Endothelial cell of hepatic sinusoid (primary cell): ENCODE measurements at regions not wholly inside any gene's neighbourhood (a gene's known extent, or its start where the extent isn't known, plus 50 kb on each side); places are given as distances from the start of the nearest gene placed in this dataset.
"Not testable (repeated sequence)": the region's sequence is repeated elsewhere in the genome, so short reads cannot be mapped to it uniquely, and the experiment has no call there.

ENCODE experiments used
- in situ Hi-C: cut with HindIII; loops from 2 replicates; pipeline ENCODE4 v1.10.0; 2017; ENCODE audit warnings: low sequenced_read_pairs

DNA sequence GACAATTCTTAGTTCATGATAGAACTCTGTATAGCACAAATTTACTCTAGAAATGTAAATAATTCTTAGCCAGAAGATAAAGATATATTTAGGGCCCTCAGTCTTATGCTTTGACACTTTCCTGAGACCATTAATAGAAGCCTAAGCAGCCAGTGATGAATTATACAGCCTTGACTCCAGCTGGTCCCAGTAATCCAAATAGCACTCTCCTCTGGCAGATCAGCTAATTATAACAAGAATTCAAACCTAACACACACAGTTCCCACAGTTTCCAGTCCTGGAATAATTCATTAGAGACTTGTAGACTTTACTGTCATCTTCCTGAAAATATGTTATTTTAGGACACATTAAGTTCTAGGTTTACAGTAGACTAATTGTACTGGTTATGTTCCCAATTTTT, 50.4 kb downstream of the SHOC1 start:
- in situ Hi-C loops: loop anchor here (5.0 kb wide), 1 partner anchor 62 kb away; no protein-coding TSS in a partner anchor

DNA sequence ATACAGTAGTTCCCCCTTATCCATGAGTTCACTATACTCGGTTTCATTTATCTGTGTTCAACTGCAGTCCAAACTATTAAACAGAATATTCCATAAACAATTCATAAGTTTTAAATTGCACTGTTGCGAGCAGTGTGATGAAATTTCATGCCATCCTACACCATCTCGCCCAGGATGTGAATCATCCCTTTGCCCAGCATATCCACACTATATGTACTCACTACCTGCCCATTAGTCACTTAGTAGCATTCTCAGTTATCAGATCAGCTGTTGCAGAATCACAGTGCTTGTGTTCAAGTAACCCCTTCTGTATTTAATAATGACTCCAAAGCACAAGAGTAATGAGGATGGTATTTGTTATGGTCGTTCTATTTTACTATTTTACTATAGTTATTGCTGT, 51.5 kb downstream of the SHOC1 start:
- in situ Hi-C loops: loop anchor here (5.0 kb wide), 1 partner anchor 61 kb away; no protein-coding TSS in a partner anchor

GRCh38 chr9:111740739-111741138, 54.0 kb downstream of the SHOC1 start:
- in situ Hi-C loops: loop anchor here (5.0 kb wide), 1 partner anchor 58 kb away; no protein-coding TSS in a partner anchor

GRCh38 chr9:111736714-111737113, 58.0 kb downstream of the SHOC1 start:
- in situ Hi-C loops: no loop called here

GRCh38 chr9:111735344-111735743, 59.4 kb downstream of the SHOC1 start:
- in situ Hi-C loops: not testable (repeated sequence)

DNA sequence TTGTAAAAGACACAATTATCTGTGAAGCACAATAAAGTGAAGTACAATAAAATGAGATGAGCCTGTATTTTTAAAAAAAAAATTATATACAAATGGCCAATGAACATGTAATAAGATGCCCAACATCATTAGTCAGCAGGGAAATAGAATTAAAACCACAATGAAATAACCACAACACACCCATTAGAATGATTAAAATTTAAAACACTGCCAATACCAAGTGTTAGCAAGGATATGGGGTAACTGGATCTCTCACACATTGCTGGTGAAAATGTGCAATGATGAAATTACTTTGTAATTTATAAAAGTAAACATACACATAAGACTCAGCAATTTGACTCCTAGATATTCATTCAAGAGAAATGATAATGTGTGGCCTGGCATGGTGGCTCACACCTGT, 62.8 kb downstream of the SHOC1 start:
- in situ Hi-C loops: no loop called here

- in situ Hi-C loops: no loop called here
These were observed 63.7 kb downstream of the SHOC1 start for GRCh38 chr9:111730937-111731567.

- in situ Hi-C loops: no loop called here
These were observed 65.9 kb downstream of the SHOC1 start for GRCh38 chr9:111728617-111729366.

DNA sequence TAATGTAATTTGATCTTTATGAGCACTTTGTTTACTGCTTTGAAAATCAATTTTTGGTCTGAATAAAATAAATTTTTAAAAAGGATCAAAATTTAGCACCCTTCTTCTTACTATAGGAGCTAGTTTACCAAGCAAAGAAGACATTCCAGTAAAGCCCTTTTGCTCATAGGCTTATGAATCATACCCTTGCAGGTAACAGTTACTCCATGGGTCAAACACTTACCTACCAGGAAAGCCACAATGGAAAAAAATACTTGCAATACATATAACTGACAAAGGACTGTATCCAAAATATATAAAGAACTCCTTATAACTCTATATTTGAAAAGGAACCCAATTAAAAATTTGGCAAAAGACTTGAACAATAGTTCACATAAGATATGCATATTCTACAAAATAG, 66.6 kb downstream of the SHOC1 start:
- in situ Hi-C loops: no loop called here

- in situ Hi-C loops: no loop called here
These were observed 65.5 kb downstream of the GNG10 start for GRCh38 chr9:111726949-111727348.

GRCh38 chr9:111720174-111720573, 58.8 kb downstream of the GNG10 start:
- in situ Hi-C loops: no loop called here
